GM23338 (cell line): ENCODE measurements at regions not wholly inside any gene's neighbourhood (a gene's known extent, or its start where the extent isn't known, plus 50 kb on each side); places are given as distances from the start of the nearest gene placed in this dataset.

Source experiments
- ATAC-seq: fragments of 200-7000 bp; cut with Tn5 transposase; 3 replicates; pipeline ENCODE4 v1.9.1; 2020
- DNase-seq: peaks from one replicate; pipeline ENCODE4 v3.0.0-alpha.2; 2015; ENCODE audit warnings: low spot score
- H2AFZ ChIP-seq: fragments of 200-600 bp; sonication (generic); 2 replicates; pipeline ENCODE4 v1.8.0; 2016; ENCODE audit warnings: antibody characterized with exemption, mild to moderate bottlenecking, moderate library complexity
- H3F3A ChIP-seq: fragments of 200-600 bp; sonication (generic); replicated peaks from 2 replicates; pipeline ENCODE4 v1.8.0; 2017; ENCODE audit warnings: antibody characterized with exemption, mixed run types, low read depth
- H3K27ac ChIP-seq: fragments of 200-600 bp; sonication (generic); 2 replicates; pipeline ENCODE4 v1.6.1; 2016; ENCODE audit warnings: low read depth
- H3K27me3 ChIP-seq: fragments of 200-600 bp; sonication (generic); 2 replicates; pipeline ENCODE4 v1.8.0; 2016; ENCODE audit warnings: mild to moderate bottlenecking, mixed run types, moderate library complexity; ENCODE audit not compliant: insufficient read depth
- H3K36me3 ChIP-seq: fragments of 200-600 bp; sonication (generic); 2 replicates; pipeline ENCODE4 v1.8.0; 2016; ENCODE audit warnings: mild to moderate bottlenecking; ENCODE audit not compliant: insufficient read depth
- H3K4me1 ChIP-seq: fragments of 200-600 bp; sonication (generic); 2 replicates; pipeline ENCODE4 v1.8.0; 2016; ENCODE audit warnings: mild to moderate bottlenecking, moderate library complexity; ENCODE audit not compliant: insufficient read depth
- H3K4me2 ChIP-seq: fragments of 200-600 bp; sonication (generic); 2 replicates; pipeline ENCODE4 v1.7.1; 2017; ENCODE audit warnings: mixed run types
- H3K4me3 ChIP-seq: fragments of 200-600 bp; sonication (generic); 2 replicates; pipeline ENCODE4 v1.6.1; 2016; ENCODE audit warnings: mixed run types
- H3K79me2 ChIP-seq: fragments of 200-600 bp; sonication (generic); replicated peaks from 2 replicates; pipeline ENCODE4 v1.8.0; 2017; ENCODE audit warnings: mild to moderate bottlenecking; ENCODE audit not compliant: insufficient read depth
- H3K9me2 ChIP-seq: fragments of 200-600 bp; sonication (generic); 2 replicates; pipeline ENCODE4 v1.8.0; 2017; ENCODE audit not compliant: insufficient read depth
- H4K20me1 ChIP-seq: fragments of 200-600 bp; sonication (generic); replicated peaks from 2 replicates; pipeline ENCODE4 v1.8.0; 2017; ENCODE audit warnings: mild to moderate bottlenecking; ENCODE audit not compliant: insufficient read depth
- H3K27ac Mint-ChIP-seq: 2 replicates; pipeline ENCODE4 v1.8.0; 2020; ENCODE audit warnings: inconsistent platforms, mild to moderate bottlenecking, moderate library complexity, mixed read lengths
- H3K27me3 Mint-ChIP-seq: 3 replicates; pipeline ENCODE4 v1.8.0; 2022; ENCODE audit warnings: low read depth, mild to moderate bottlenecking, moderate library complexity, mixed read lengths, inconsistent platforms; ENCODE audit not compliant: insufficient read depth, poor library complexity
- H3K36me3 Mint-ChIP-seq: 3 replicates; pipeline ENCODE4 v1.8.0; 2021; ENCODE audit warnings: low read depth, mild to moderate bottlenecking, inconsistent platforms, moderate library complexity, mixed read lengths
- H3K4me1 Mint-ChIP-seq: 3 replicates; pipeline ENCODE4 v1.8.0; 2020; ENCODE audit warnings: mild to moderate bottlenecking, inconsistent platforms, mixed read lengths
- H3K4me3 Mint-ChIP-seq: 3 replicates; pipeline ENCODE4 v1.8.0; 2021; ENCODE audit warnings: moderate library complexity, mild to moderate bottlenecking, inconsistent platforms, mixed read lengths
- H3K9me3 Mint-ChIP-seq: 3 replicates; pipeline ENCODE4 v1.8.0; 2020; ENCODE audit warnings: moderate library complexity, mild to moderate bottlenecking, inconsistent platforms, mixed read lengths
- CREB1 ChIP-seq: fragments of 250-450 bp; sonication (Bioruptor Pico); IDR thresholded peaks from 2 replicates; pipeline ENCODE4 v1.5.0; 2020; ENCODE audit warnings: low read depth, mild to moderate bottlenecking, moderate library complexity
- CTCF ChIP-seq, 2 experiments: fragments of 200-600 bp in 1 of 2; sonication (generic) in 1 of 2; conservative IDR thresholded peaks; 2 replicates each; pipeline versions ENCODE4 v1.5.1 to v1.6.1; 2016 to 2017; ENCODE audit warnings: antibody characterized with exemption in 2 of 2, low read depth in 2 of 2, mild to moderate bottlenecking in 2 of 2, moderate library complexity in 1 of 2
- EZH2 ChIP-seq: fragments of 200-600 bp; sonication (generic); IDR thresholded peaks from one replicate; pipeline ENCODE4 v1.8.0; 2017; ENCODE audit warnings: antibody characterized with exemption, mild to moderate bottlenecking, low read depth; ENCODE audit not compliant: unreplicated experiment
- EZH2phosphoT487 ChIP-seq: fragments of 200-600 bp; sonication (generic); IDR thresholded peaks from one replicate; pipeline ENCODE4 v1.8.1; 2018; ENCODE audit warnings: antibody characterized with exemption; ENCODE audit not compliant: unreplicated experiment
- JUNB ChIP-seq: IDR thresholded peaks from one replicate; pipeline ENCODE4 v1.6.1; 2016; ENCODE audit warnings: antibody characterized with exemption; ENCODE audit not compliant: unreplicated experiment
- NANOG ChIP-seq: IDR thresholded peaks from 2 replicates; pipeline ENCODE4 v1.6.1; 2016; ENCODE audit warnings: antibody characterized with exemption, borderline replicate concordance
- POLR2AphosphoS5 ChIP-seq: IDR thresholded peaks from 2 replicates; pipeline ENCODE4 v1.6.1; 2016; ENCODE audit warnings: antibody characterized with exemption, low read depth
- REST ChIP-seq: IDR thresholded peaks from one replicate; pipeline ENCODE4 v1.6.1; 2018; ENCODE audit warnings: antibody characterized with exemption; ENCODE audit not compliant: unreplicated experiment
- STAT1 ChIP-seq: IDR thresholded peaks from one replicate; pipeline ENCODE4 v1.6.1; 2016; ENCODE audit warnings: antibody characterized with exemption; ENCODE audit not compliant: unreplicated experiment
- ZNF114 ChIP-seq: fragments of 250-450 bp; sonication (Bioruptor Pico); IDR thresholded peaks from 2 replicates; pipeline ENCODE4 v1.5.0; 2020; ENCODE audit warnings: mild to moderate bottlenecking, moderate library complexity
- ZNF331 ChIP-seq: fragments of 250-450 bp; sonication (Bioruptor Pico); IDR thresholded peaks from 2 replicates; pipeline ENCODE4 v1.5.0; 2020; ENCODE audit warnings: low read depth, mild to moderate bottlenecking, moderate library complexity
- TF ChIP-seq, protein P1 (sequence below): fragments of 250-450 bp; sonication (Bioruptor Pico); IDR thresholded peaks from 2 replicates; pipeline ENCODE4 v1.5.0; 2020; ENCODE audit warnings: mild to moderate bottlenecking, moderate library complexity
- TF ChIP-seq, protein P2 (sequence below): IDR thresholded peaks from 2 replicates; pipeline ENCODE4 v1.6.1; 2016; ENCODE audit warnings: antibody characterized with exemption

DNA sequence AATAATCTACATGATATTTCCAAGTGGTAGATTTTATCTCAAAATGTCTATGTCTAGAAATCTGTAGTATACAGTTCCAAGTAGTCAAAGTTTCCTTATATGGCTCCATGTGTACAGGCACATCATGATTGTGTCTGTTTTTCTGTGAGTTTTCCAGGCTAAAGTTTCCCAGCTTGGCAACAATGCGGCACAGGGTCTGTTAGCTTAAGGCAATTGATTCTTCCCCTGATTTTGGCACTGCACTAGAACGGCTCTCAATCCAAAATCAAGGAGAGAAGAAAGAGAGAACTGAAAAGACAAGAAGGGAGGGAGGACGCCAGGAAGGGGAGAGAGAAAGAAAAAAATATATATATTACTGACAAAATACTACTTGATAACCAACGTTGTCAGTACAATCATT lies 193.9 kb upstream of the SNX7 start:
- H3K4me2 ChIP-seq: no peak overlapping the region
- DNase-seq (no peak), ATAC-seq (no peak)
- TF ChIP-seq CREB1 (CRISPR knock-in tag) (no peak), STAT1 (no peak), EZH2phosphoT487 (no peak), EZH2 (no peak), ZNF114 (CRISPR knock-in tag) (no peak), ZNF331 (CRISPR knock-in tag) (no peak), NANOG (no peak), JUNB (no peak), REST (no peak), POLR2AphosphoS5 (no peak), CTCF (conservative IDR thresholded peaks at IDR 0.05; ENCODE audit: low read depth in 2 of 2) (no peak)
- TF ChIP-seq, protein P1, sequence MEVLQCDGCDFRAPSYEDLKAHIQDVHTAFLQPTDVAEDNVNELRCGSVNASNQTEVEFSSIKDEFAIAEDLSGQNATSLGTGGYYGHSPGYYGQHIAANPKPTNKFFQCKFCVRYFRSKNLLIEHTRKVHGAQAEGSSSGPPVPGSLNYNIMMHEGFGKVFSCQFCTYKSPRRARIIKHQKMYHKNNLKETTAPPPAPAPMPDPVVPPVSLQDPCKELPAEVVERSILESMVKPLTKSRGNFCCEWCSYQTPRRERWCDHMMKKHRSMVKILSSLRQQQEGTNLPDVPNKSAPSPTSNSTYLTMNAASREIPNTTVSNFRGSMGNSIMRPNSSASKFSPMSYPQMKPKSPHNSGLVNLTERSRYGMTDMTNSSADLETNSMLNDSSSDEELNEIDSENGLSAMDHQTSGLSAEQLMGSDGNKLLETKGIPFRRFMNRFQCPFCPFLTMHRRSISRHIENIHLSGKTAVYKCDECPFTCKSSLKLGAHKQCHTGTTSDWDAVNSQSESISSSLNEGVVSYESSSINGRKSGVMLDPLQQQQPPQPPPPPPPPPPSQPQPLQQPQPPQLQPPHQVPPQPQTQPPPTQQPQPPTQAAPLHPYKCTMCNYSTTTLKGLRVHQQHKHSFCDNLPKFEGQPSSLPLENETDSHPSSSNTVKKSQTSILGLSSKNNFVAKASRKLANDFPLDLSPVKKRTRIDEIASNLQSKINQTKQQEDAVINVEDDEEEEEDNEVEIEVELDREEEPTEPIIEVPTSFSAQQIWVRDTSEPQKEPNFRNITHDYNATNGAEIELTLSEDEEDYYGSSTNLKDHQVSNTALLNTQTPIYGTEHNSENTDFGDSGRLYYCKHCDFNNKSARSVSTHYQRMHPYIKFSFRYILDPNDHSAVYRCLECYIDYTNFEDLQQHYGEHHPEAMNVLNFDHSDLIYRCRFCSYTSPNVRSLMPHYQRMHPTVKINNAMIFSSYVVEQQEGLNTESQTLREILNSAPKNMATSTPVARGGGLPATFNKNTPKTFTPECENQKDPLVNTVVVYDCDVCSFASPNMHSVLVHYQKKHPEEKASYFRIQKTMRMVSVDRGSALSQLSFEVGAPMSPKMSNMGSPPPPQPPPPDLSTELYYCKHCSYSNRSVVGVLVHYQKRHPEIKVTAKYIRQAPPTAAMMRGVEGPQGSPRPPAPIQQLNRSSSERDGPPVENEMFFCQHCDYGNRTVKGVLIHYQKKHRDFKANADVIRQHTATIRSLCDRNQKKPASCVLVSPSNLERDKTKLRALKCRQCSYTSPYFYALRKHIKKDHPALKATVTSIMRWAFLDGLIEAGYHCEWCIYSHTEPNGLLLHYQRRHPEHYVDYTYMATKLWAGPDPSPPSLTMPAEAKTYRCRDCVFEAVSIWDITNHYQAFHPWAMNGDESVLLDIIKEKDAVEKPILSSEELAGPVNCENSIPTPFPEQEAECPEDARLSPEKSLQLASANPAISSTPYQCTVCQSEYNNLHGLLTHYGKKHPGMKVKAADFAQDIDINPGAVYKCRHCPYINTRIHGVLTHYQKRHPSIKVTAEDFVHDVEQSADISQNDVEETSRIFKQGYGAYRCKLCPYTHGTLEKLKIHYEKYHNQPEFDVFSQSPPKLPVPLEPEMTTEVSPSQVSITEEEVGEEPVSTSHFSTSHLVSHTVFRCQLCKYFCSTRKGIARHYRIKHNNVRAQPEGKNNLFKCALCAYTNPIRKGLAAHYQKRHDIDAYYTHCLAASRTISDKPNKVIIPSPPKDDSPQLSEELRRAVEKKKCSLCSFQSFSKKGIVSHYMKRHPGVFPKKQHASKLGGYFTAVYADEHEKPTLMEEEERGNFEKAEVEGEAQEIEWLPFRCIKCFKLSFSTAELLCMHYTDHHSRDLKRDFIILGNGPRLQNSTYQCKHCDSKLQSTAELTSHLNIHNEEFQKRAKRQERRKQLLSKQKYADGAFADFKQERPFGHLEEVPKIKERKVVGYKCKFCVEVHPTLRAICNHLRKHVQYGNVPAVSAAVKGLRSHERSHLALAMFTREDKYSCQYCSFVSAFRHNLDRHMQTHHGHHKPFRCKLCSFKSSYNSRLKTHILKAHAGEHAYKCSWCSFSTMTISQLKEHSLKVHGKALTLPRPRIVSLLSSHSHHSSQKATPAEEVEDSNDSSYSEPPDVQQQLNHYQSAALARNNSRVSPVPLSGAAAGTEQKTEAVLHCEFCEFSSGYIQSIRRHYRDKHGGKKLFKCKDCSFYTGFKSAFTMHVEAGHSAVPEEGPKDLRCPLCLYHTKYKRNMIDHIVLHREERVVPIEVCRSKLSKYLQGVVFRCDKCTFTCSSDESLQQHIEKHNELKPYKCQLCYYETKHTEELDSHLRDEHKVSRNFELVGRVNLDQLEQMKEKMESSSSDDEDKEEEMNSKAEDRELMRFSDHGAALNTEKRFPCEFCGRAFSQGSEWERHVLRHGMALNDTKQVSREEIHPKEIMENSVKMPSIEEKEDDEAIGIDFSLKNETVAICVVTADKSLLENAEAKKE: no peak
- TF ChIP-seq, protein P2, sequence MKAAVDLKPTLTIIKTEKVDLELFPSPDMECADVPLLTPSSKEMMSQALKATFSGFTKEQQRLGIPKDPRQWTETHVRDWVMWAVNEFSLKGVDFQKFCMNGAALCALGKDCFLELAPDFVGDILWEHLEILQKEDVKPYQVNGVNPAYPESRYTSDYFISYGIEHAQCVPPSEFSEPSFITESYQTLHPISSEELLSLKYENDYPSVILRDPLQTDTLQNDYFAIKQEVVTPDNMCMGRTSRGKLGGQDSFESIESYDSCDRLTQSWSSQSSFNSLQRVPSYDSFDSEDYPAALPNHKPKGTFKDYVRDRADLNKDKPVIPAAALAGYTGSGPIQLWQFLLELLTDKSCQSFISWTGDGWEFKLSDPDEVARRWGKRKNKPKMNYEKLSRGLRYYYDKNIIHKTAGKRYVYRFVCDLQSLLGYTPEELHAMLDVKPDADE: no peak
- no peaks in the 10 kb centered on the region for H3K36me3 ChIP-seq
- no peaks in the 10 kb centered on the region for H3K27me3 ChIP-seq
- no peaks in the 10 kb centered on the region for H3F3A ChIP-seq
- no peak overlapping the region; the same call in 1 of the 2 replicates for H2AFZ ChIP-seq
- no peaks in the 10 kb centered on the region for H3K9me3 Mint-ChIP-seq
- no peak overlapping the region for H3K4me3 ChIP-seq
- H3K27ac Mint-ChIP-seq: no peak overlapping the region
- no peaks in the 10 kb centered on the region for H3K9me2 ChIP-seq
- H4K20me1 ChIP-seq: no peaks in the 10 kb centered on the region
- no peak overlapping the region for H3K27ac ChIP-seq
- peaks cover 4% of the 10 kb centered on the region; the same call in 1 of the 2 replicates for H3K4me1 ChIP-seq
- no peaks in the 10 kb centered on the region for H3K36me3 Mint-ChIP-seq
- no peaks in the 10 kb centered on the region for H3K79me2 ChIP-seq
- H3K4me3 Mint-ChIP-seq: no peak overlapping the region
- no peaks in the 10 kb centered on the region for H3K27me3 Mint-ChIP-seq
- peaks cover 12% of the 10 kb centered on the region; the same call in 2 of the 3 replicates for H3K4me1 Mint-ChIP-seq
